Dedifferentiated amniotic fluid mesenchymal stem cell (primary cell): ENCODE measurements at regions not wholly inside any gene's neighbourhood (a gene's known extent, or its start where the extent isn't known, plus 50 kb on each side); places are given as distances from the start of the nearest gene placed in this dataset.
A peak's percentile ranks its signal among the peaks of the same experiment; 100 is the strongest.
"Not testable (repeated sequence)": the region's sequence is repeated elsewhere in the genome, so short reads cannot be mapped to it uniquely, and the experiment has no call there.

Experiments
- DNase-seq: peaks from one replicate; pipeline ENCODE4 v3.0.0-alpha.2; 2016; ENCODE audit errors: extremely low spot score

DNA sequence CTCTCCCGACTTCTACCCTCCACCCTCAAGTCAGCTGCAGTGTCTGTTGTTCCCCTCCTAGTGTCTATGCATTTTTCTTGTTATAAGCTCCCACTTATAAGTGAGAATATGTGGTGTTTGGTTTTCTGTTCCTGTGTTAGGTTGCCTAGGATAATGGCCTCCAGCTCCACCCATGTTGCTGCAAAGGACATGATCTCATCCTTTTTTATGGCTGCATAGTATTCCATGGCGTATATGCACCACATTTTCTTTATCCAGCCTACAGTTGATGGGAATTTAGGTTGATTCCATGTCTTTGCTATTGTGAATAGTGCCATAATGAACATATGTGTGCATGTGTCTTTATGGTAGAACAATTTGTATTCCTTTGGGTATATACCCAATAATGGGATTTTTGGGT lies 80.7 kb downstream of the SPTSSA start:
- DNase-seq: not testable (repeated sequence)

DNA sequence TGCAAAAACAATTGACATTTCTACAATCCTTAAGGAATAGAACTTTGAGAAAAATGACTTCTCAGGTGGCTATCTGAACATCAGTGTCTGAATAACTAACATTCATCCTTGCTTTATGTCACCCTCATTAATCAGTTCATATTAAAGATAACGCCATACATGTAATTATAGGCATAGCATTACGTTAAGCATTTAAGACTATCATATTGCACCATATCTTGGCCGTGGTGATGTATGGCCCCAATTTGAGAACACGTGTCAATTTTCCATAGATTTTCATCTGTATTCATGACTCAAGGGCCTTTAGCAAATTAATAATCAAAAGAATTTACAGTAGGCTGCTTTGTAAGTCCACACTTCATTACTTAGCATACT lies 81.6 kb downstream of the SPTSSA start:
- DNase-seq: no peak

DNA sequence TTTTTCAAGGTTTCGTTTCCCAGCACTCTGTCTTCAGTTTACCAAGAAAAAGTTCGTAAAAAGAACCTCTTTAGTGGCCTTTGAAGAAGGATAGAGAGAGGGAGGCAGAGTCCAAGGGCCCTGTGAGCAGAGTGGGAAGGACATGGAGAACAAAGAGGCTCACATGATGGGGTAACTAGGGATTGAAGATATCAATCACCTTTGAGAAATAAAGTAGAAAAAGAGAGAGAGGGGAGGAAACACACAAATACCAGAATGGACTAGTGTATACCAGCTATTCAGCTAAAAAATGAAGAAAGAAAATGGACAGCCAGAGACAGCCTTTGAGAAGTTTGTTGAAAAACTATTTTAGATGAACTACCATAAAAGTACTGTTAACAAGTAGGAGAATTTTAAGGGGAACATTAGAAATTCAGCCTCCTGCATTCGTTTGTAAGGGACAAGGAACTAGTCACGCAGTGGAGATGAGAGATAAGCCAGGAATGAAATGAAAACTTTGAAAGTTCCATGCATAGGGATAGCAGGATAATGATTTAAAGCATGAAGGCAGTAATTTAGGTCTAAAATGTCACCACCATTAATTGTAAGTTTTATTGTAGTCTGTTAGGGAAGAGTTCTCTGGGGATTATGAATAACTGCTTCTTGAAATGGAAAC lies 82.1 kb downstream of the SPTSSA start:
- DNase-seq: no peak

DNA sequence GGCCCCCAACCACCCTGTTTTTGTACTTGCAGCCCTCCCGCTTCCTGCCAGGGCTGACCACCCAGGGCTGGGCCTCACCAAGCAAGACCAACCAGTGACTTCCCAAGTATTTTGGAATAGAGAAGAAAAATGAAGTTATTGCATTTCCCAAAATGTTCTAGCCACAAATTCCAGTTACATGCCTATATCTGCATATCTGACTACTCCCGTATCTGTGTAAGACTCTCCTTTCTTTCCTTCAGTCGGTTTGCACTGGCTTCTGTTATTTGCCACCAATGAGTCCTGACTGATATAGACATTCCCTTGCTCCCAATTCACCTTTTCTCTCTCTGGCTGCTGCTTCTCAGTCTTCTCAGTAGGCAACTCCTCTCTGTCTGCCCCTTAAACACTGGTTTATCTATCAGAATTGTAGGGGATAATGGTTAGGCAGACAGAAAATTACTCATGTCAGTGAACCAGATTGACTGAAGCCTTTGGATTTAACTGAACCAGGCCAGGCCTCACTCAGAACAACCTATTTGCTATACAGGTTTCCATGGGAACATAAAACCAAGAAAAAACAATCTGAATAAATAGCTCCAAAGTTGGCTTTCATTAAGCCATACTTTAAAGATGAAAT lies 85.3 kb downstream of the SPTSSA start:
- no peak for DNase-seq

DNA sequence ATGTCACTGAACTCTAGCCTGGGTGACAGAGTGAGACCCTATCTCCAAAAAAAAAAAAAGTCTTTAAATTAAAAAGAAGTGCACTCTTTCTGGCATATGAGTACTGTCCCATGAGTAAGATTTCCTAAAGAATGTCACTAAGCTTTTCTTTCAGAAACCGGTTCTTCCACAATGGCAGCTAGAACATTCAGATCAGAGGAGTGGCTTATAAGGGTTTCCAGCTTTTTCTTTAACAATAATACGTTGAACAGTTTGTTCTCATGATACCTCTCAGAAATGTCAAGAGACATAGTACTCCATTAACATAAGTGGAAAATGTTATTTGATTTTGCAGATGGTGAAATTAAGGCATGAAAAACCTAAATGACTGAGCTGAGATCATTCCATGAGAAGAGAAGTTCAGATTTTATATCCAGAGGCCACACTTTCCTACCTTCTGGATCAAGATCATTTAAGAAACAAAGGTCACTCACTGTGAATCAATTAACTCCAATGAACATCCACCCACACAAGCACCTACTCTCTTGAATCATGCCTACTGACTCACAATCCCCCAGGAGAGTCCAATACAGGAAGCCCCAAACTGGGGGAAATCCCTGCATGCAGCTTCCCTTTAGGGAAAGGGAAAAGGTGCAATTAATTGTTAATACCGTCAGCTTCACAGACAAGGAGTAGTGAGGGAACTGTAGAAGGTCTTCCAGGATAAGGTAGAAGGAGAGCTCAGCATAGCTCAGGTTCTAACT lies 86.9 kb downstream of the SPTSSA start:
- DNase-seq: no peak

DNA sequence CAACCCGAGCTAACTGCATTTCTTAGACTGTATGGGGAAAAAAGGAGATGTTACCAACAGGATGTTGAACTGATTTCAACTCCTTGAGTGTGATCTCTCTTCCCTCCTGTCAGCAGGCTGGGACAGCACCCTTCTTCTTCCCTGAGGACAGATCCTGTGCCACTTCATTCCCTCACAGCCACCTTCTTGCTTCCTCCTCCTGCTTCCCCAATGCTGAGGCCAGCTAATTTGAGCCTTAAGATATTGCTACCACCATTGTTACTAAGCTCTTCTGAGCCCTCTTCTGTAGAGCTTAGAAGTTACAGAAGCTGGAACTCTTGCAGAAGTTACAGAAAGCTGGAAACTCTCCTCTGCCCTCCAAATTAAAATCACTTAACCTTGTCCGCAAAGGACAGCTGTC lies 88.8 kb downstream of the SPTSSA start:
- no peak for DNase-seq

DNA sequence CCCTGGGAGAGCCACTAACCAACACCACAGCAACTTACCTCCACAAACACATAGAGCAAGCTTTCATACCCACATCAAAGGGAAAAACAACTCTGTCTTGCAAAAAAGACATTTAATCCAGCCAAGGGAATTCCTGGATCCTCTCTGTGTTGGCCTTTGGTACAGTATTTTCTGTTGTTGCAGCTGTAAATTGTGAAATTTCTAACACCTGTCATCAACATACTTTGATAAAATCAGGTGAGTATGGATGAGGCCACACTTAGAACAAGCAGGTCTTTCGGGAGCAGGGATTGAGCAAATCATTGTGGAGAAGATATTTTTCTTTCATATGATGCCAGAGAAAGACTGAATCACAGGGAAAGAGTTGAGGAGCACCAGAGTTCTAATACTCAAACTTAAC lies 89.3 kb downstream of the SPTSSA start:
- DNase-seq: no peak

DNA sequence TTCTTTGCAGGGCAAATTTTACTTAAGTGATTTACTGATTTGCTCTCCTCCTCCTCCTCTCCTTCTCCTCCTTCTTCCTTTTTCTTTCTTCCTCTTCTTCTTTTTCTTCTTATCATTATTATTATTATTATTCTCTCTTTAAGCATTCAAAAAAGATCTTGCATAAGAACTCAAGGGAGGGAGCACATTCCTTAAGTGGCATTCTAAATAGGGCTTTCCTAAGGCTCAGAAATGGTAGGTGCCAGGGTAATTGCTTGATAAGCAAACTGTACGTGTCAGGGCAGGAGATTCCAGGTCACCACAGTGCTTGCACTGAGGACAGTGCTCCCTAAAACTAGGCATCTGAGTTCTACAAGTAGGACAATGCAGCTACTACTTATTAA lies 92.4 kb downstream of the SPTSSA start:
- DNase-seq: no peak

DNA sequence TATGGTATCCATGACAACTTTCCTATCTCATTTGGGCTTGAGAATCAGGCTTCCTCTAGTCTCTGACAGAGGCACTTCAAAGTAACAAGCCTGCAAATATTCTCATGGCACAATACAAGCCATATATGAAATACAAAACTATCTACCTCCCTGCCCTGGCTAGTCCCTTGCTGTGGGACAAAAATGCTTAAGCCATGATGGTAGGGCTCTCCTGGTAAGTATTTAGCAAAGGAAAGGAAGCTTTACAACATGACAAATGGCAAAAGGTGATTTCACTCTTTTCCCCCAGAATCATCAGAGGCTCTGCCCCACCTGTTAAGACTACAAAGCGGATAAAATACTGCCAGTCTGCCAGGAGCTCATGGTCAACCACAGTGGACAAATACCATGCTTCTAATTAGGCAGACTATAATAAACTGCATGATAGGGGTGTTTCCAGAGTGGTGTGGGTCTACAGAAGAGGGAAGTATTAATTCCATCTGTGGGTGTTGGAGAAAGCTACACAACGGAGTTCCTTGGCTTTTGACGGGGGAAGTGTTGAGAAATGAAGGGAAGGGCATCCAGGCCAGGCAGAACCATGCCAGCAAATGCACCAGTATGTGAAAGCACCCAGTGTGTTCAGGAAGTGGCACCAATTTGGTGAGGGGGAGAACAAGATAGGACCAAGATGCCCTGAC lies 92.9 kb downstream of the SPTSSA start:
- no peak for DNase-seq

DNA sequence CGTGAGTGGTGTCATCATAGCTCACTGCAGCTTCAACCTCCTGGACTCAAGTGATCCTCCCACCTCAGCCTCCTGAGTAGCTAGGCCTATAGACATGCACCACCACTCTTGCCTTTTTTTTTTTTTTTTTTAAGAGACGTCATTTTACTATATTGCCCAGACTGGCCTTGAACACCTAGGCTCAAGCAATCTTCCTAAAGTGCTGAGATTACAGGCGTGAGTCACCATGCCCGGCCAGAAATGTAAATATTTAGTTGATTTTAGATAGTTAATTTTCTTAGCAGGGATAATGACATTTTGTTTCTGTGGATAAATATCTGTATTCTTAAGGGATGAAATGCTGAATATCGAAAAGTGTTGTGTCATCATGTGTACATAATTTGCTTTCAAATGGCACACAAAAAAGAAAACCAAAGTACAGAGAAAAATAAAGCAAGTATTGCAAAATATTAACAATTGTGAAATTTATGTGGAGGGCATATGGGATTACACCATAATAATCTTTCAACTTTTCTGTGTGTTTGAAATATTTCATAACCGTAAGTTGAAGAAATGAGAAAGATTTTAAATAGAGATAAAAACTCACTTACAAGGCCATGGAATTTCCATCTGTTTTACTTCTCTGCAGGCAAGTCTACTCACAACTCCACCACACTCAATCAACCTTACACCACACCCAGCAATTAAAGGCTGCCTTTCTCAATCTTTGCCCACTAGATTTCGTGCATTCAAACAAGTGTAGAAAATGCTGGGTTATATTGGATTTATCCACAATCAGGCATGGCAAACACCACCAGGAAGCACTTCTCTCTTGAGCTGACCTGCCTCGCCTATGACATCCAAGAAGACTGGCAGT lies 93.7 kb downstream of the SPTSSA start:
- DNase-seq: peak; percentile 69

DNA sequence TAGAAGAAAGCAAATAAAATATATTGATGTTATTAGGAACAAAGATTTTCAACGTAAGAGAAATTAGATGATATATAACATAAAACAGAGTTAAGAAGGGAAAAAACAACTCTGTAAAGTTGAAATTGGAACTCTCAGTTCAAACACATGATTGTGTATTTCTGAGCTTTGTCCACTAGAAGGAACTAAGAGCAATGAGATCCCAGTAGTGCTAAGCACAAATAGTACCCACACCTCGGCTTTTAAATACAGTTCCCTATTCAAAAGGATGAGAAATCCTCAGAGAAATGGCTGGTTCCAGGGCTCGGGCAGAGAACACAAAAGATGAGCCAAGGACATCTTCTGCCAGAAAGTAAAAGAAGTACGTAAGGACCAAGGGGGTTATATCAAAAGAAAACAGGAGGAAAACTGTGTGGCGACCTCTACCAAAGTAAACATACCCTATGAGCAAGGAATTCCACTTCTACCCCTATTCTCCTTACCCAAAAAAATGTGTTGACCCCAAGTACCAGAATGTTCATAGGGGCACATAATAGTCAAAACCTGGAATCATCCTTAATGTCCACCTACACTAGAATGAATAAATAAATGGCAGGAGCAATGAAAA lies 96.6 kb downstream of the SPTSSA start:
- DNase-seq: no peak

DNA sequence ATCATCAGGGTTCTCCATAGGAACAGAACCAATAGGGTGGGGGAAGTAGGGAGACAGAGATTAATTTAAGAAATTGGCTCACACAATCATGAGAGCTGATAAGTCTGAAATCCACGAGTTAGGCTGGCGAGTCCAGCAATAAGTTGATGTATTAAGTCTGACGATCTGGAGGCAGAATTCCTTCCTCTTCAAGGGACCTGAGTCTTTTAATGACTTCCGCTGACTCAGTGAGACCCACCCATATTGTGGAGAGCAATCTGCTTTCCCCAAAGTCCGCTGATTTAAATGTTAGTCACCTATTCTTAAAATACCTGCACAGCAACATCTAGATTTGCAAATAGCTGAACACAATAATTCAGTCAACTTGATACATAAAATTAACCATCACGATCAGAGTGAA lies 97.8 kb downstream of the SPTSSA start:
- no peak for DNase-seq

DNA sequence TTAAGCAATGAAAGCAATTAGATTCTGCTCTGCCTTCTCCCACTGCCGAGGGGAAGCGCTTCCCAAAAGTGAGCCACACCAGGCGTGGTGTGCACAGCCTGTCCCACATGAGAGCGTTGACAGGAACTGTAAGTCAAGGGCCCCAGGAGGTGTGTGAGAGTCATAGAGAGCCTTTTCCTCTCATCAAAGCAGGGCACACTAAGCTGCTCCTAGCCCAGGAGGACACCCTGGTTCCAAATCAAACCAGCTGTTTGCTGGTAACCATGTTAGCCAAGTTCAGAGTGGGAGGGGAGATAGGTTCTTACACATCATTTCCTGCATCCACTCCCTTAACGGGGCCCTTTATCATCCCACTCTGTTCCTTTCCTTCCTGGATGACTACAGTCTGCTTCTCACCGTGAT lies 98.3 kb downstream of the SPTSSA start:
- DNase-seq: no peak

DNA sequence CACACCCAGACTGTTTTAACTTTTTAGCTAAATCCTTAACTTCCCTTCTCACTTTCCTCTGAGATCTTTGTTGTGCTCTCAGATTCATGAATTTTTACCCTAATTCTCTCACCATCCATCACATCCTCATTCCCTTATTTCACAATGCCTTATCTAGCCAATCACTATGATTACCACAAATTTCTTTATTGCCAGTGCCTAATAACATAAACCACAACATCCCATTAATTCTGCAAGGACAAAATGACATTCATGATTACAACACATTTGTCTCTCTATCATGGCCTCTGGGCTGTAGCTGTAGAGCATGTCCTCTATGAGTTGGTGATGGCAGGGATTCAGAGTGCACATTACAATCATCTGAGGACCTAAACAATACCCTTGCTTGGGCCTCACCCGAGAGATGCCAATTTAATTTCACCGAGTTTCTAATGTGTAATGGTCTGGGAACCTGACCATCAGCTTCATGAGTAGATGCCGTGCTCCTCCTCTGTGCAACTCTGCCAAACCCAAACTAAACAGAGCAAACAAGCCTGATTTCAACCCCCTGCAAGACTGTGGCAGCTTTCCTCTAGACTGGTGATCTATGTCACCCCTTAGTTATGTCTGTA lies 99.3 kb downstream of the SPTSSA start:
- DNase-seq: no peak

DNA sequence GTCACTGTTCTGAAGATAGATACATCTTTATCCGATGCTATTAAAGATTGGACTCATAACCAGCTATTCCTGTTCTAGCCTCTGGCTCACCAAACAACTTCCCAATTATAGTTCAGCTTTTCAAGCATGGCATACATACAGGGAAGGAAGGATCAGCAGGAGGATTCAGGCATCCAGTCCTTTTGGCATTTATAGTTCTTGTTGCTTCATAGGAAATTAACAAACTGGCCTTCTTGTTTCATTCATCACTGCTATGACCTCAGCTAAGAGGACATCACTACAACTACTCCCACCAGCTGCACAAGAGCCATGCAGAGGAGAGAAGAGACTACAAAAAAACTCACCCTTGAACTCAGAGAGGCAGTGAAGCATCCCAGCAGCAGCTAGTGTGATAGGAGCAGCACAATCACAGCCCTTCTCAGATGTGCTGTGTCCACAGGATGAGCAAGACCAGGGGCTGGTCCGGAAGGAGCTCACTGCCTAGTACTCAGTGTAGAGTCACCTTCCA lies 100.5 kb downstream of the SPTSSA start:
- DNase-seq: no peak

DNA sequence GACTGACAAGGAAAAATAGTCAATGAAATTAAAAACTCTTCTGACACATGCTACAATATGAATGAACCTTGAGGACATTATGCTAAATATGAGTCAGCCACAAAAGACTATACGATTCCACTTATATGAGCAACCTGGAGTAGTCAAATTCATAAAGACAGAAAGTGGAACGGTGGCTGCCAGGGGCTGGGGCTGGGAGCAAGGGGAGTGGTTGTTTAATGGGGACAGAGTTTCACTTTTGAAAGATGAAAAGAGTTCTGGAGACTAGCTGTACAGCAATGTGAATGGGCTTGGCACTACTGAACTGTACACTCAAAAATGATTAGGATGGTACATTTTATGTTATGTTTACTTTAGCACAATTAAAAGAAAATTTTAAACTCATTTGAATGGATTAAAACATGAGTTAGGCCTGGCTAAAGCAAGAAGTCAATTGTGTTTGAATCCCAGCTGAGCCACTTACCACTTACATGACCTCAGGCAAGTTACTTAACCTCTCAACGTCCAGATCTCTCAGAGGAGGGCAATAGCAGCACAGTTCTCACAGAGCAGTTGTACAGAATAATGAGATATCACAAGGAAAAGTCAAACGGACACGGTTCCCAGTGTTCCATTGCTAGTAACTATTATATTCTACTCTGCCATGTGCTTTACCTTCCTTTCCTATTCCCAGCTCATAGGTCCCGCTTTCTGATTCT lies 102.5 kb downstream of the SPTSSA start:
- no peak for DNase-seq

DNA sequence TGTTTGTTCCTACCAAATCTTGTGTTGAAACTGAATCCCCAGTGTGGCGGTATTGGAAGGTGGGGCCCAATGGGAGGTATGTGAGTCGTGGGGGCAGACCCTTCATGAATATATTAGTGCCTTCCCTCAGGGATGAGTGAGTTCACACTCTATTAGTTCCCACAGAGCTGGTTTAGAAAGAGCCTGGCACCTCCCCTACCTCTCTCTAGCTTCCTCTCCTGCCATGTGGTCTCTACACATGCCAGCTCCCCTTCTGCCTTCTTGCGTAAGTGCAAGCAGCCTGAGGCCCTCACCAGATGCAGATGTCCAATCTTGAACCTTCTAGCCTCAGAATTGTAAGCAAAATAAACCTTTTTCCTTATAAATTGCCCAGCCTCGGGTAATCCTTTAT lies 105.8 kb downstream of the SPTSSA start:
- DNase-seq: no peak

DNA sequence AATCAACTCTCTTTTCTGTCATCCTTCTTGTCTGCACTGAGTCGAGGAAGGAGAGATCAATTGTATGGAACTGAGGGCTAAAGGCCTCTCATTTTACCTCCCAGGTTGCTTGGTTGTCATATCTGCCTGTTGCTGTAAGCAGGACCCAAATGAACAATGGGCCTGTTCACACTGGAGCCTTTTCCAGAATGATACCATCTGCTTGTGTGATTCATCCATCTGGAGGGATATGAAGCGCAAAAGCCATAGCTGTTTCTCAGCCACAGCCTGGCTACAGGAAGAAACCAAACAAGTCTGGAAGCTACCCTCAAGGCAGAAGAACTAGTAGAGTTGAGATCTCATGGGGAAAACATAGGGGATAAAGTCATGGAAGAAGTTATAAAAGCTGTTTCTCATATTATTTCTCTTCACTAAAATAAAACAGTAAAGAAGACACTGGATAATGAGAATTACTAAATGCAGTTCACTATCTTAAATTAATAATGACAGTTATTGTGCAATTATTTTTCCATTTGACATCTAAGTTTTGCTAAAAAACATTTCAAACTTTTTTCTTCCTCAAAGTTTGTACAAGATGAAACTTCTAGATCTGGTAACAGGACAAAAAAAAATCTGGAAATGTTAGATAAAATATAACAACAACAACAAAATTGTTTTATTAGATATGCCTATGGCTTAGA lies 106.3 kb downstream of the SPTSSA start:
- DNase-seq: peak; percentile 51

DNA sequence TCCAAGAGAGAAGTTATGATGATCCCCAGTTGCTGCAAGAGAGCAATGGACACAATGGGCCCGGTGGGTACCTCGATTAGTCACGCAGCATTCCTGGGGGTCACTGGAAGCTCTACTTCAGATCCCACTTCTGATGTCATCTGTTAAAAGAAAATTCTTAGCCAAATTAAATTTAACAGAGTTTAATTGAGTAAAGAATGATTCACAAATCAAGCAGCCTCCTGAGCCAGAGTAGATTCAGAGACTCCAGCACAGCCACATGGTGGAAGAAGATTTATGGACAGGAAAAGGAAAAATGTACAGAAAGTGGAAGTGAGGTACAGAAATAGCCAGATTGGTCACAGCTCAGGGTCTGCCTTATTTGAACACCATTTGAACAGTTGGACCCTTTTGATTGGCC lies 107.5 kb downstream of the SPTSSA start:
- no peak for DNase-seq

DNA sequence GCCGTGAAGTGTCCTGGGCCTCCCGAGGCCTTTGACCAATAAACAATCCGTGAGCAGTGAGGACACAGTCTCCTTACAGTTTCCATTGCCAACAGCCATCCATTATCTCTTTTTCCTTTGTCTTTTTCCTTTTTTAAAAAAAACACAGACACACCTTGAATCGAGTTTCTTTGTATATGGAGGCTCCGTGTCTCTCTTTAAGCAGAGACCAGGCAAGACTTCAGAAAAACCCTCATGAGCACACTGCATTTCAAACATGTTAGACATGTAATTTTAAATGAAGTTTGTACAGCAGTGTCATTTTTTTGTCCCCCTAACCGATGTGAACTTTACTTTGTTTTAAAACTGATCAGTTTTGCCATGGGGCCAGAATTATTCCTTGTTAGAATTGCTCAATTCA lies 111.1 kb downstream of the SPTSSA start:
- DNase-seq: no peak
